ENCODE measurements at regions not wholly inside any gene's neighbourhood (a gene's known extent, or its start where the extent isn't known, plus 50 kb on each side); places are given as distances from the start of the nearest gene placed in this dataset.

DNA sequence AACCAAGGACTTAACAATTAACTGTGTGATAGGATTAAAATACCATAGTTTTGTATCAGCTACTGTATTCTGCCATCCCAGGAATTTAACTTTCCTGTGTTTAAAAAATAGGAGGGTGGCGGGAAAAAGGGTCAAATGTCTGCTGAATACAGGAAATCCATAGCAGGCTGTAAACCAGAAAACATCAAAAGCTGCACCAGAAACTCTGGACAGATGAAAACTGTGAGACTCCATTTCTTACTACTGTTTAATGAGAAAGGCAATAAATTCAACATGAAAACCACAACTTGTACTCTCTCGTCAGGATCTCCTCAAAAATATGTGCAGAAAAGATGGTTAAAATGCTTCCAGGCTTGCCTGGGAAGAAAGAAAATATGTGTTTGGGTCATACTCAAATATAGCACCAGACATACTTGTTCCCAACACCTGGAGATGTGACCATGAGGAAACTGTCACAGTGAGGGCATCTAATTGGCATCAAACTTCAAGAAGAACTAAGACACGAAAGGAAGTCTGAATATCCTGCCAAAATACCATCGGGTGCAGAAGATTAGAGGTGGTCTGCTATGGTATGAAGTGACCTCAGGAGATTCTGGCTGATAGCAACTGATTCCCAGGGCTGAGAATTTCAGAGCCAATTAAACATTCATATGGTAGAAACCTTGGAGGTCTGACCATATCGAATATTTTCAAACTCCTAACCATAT is 164.7 kb upstream of the TARS1 start:
- TF ChIP-seq EZH2 (IDR thresholded peaks at IDR 0.05; ENCODE audit: borderline replicate concordance, low read length) (no peak), CTCF (conservative IDR thresholded peaks at IDR 0.05 in 1 of 2, IDR thresholded peaks at IDR 0.05 in 1 of 2; ENCODE audit: extremely low read depth in 1 of 2, insufficient read depth in 1 of 2, low read depth in 1 of 2, low read length in 2 of 2) (no peak)
